NOMO-1 treated with DMSO at 0.1 percent for 48 hours (cell line): ENCODE measurements at regions not wholly inside any gene's neighbourhood (a gene's known extent, or its start where the extent isn't known, plus 50 kb on each side); places are given as distances from the start of the nearest gene placed in this dataset.
A peak's percentile ranks its signal among the peaks of the same experiment; 100 is the strongest.

ENCODE experiments used
- DNase-seq: peaks from one replicate; lab custom pipeline; 2025; ENCODE audit not compliant: unreplicated experiment; lab: John Stamatoyannopoulos, UW

DNA sequence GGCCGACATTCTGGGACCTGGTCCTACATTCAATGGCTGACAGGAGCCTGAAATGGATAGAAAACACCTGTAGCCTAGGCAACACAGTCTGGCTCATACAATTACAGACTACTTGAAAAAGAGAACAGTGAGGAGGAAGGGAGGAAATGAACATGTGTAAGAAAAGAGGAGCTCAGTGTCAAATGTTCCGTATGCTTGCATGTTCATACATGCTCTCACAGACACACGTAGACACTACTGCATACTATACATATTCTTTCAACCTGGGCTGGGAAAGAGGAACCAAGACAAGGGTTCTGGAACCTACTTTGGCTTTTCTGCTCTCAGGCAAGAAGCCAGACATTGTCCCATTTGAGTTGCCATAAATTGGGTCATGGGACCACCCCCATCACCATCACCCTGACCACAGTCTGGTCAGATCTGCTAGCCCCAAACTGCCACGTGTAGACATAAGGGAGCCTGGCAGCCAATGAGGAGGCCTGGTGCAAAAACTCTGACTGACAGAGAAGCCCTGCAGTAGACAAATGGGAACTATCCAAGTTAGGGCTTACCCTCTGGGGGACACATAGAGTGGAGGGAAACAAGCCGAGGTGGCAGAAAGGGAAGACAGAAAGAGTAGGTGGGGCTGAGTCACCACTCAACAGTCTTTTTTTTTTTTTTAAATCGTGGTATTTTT, 310.0 kb downstream of the SHQ1 start:
- peak; percentile 22 for DNase-seq

DNA sequence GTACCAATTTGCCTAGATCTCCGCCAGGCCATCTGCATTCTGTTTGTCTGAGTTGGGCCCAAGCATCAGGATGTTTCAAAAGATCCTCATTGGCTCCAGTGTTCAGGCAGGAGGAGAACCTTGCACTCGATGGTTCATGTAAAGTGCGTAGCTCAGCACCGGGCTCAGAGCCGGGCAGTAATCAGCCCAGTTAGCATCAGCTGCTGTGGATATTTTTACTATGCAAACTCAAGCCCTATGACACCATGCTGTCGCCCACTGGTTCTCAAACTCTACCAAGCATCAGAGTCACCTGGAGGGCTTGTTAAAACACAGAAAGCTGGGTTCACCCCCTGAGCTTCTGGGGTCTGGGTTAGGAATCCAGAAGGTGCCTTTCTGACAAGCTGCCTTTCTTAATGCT, 310.8 kb downstream of the SHQ1 start:
- DNase-seq = no peak

GRCh38 chr3:72536878-72537267, 311.4 kb downstream of the SHQ1 start:
- no peak for DNase-seq

DNA sequence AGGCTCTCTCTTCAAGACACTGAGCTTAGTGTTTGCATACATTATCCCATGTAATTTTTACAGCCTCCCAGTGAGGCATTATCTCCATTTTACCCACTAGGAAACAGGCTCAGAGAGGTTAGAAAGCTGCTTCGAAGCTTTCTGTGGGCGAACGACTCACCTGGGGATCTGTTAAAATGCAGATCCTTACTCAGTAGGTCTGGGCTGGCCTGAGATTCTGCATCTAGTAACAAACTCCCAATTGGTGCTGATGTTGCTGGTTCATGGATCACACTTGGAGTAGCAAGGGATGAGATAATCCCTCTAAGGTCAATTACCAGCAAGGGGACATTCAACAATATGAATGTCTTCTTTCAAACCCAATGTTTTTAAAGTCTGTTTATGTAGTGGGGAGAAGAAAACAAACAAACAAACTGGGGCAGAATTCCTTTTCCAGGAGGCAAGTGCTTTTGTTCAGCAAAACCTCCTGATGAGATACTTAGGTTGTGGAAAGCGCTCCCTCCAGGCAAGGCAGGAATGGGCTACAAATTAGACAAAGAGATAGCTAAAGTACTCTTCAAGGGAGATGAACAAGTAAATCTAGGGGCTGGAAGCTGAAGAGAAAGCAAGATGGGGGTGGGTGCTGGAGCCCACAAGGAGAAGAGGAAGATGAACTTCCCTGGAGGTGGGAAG, 311.9 kb downstream of the SHQ1 start:
- no peak for DNase-seq

GRCh38 chr3:72535772-72536171, 312.5 kb downstream of the SHQ1 start:
- DNase-seq = no peak

GRCh38 chr3:72533591-72534473, 314.4 kb downstream of the SHQ1 start:
- peak; percentile 59 for DNase-seq

DNA sequence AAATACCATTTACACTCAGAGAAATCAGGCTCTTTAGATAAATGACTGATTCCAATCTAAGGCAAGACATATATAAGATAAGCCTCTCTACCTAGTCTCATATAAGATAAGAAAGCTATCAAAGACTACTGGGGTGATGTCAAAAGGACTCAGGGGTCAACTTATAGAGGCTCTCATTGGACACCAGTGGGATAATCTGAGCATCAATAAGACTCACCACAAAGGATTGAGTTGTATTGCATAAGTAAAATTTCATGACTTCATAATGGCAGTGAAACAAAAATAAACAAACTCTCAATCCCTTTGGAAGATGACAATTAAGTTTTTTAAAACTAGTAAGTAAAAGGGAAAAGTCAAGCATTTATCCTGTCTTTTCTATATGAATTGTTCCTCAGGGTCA, 317.8 kb downstream of the SHQ1 start:
- no peak for DNase-seq

DNA sequence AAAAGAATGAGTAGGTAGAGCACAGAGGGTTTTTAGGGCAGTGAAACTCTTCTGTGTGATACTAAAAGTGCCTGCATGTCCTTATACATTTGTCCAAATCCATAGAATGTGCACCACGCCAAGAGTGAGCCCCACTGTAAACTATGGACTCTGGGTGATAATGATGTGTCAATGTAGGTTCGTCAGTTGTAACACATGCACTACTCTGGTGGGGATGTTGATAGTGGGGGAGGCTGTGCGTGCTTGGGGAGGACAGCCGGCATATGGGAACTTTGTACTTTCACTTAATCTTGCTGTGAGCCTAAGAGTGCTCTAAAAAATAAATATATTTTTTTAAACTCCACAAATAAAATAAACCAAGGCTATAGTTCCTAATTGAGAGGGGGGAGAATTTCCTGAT, 319.2 kb downstream of the SHQ1 start:
- no peak for DNase-seq

- DNase-seq = peak; percentile 99
These were observed 324.7 kb downstream of the SHQ1 start for GRCh38 chr3:72523429-72524151.

- DNase-seq = no peak
These were observed 327.4 kb downstream of the SHQ1 start for GRCh38 chr3:72520690-72521308.

- DNase-seq = peak; percentile 11
These were observed 328.2 kb downstream of the SHQ1 start for GRCh38 chr3:72519946-72520604.

GRCh38 chr3:72517921-72518424, 330.3 kb downstream of the SHQ1 start:
- DNase-seq = no peak

DNA sequence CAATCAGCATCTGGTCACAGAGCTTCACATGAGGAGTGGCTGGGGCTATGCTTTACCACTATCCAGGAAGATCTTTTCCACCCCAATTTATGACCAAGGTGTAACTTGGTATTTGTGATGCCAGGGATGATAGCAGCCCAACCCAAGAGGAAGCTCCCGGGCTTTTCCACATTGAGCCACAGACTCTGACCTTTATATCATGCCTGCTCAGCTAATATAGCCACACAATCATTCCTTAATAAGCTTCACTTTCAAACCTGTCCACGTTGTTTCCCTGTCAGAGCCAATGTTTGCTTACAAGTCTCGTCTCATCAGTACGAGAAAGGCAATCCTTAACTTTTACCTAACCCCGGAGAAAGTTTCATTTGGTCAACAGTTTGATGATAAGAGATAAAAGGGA, 330.9 kb downstream of the SHQ1 start:
- DNase-seq = no peak

- no peak for DNase-seq
These were observed 331.9 kb downstream of the SHQ1 start for GRCh38 chr3:72516361-72516760.

- DNase-seq = no peak
These were observed 332.3 kb downstream of the SHQ1 start for GRCh38 chr3:72515941-72516340.

DNA sequence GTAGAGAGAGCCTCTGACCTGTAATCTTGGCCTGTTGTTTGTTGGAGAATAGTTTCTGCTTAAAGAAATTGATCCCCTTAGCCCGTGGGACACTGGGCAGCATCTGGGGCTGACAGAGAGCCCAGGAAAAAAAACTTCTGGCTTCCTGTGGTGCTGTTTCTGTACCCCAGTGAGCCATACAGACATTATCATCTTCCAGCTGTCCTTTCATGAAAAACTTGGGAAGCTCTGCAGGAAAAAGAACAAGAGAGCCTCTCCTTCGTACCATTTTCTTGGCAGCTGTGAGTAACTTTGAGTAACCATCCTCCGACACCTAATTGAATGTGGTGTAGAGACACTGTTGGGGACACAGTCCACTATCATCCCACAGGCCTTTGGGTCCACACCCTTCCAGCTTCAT, 333.0 kb downstream of the SHQ1 start:
- DNase-seq = no peak

DNA sequence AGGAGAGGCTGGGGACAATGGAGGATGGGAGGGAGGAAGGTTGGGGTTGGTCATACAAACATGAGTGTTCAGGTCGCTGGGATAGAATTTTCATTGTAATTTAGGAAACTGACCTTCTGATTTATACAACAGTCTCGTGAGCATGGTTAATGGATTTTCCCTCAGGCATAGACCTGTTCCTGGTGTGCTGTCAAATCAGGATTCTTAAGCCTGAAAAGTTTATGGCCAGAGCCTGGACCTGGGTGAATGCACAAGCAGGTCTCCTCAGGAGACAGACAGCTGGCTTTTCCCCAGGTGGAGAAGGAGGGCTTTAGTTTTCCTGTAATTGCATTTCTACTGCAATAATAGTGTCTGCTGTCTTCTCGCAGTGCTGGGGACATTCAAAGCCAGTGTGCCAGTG, 338.0 kb downstream of the SHQ1 start:
- DNase-seq = no peak

DNA sequence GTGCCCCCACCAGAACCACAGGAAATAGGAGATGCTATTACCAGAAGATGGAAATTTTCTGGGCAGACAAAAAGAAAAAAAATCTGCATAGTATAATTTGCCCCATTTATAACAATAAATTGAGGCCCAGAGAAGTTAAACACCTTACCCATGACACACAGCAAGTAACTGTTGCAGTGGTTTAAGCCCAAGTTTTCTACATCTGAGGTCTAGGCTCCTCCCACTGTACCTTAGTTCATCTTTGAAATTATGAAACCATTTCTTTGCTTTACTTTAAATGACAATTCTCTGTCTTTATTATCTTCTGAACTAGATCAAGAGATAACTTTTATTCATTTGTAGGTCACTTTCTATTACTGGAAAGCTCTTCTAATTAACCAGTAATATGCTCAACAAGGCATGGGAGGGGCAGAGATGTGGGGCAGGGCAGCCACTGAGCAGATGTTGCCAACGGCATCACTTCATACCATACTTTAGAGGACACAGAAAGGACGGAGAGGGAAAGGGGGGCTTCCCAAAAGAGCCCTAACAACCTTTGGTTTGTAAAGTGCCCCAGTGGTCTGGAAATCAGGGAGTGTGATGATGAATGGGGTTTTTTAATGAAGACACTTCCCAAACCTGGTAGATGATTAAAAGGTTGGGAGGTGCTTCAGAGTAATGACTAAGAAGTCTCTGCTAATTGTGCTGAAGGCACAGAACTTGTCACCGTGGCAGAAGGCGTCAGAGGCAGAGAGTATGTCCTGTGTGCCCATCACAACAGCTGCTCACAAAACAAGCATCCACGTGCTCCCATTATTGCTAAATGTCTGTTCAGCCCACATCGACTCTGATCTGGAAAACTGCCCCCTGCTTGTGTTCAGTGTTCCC, 342.5 kb downstream of the SHQ1 start:
- no peak for DNase-seq

DNA sequence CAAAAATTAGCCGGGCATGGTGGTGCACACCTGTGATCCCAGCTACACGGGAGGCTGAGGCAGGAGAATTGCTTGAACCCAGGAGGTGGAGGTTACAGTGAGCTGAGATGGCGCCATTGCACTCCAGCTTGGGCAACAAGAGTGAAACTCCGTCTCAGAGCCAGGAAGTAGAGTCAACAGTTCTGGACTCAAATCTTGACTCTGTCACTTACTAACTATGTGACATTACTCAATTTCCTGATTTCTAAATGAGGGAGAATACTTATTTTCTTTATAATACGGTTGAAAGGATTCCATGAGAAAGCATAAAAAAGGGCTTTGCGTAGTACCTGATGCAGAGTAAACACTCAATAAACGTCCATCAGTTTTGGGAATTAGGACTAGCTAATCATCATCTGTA, 350.7 kb downstream of the SHQ1 start:
- DNase-seq = peak; percentile 74
